ENCODE measurements at regions not wholly inside any gene's neighbourhood (a gene's known extent, or its start where the extent isn't known, plus 50 kb on each side); places are given as distances from the start of the nearest gene placed in this dataset.

GRCh38 chr10:78207776-78208175 lies 174.1 kb downstream of the RPS24 start:
- TF ChIP-seq POLR2A (IDR thresholded peaks at IDR 0.05), result no peak
- no peak for TF ChIP-seq CTCF (IDR thresholded peaks at IDR 0.05)

Data from tibial nerve (tissue), 3 donors.